B cell (primary cell): ENCODE measurements at regions not wholly inside any gene's neighbourhood (a gene's known extent, or its start where the extent isn't known, plus 50 kb on each side); places are given as distances from the start of the nearest gene placed in this dataset.

Experiments
- ATAC-seq: fragments of 200-7000 bp; cut with Tn5 transposase; one replicate; pipeline ENCODE4 v1.10.0; 2021; ENCODE audit warnings: low read depth, mild to moderate bottlenecking, moderate number of reproducible peaks, moderate library complexity
- CTCF ChIA-PET: fragments of 350-600 bp; sonication (Branson Sonifier 250); formaldehyde crosslinking; loops from one replicate; lab custom pipeline; 2021; ENCODE audit warnings: antibody characterized with exemption, inconsistent platforms; lab: Charles Lee
- POLR2A ChIA-PET: fragments of 350-600 bp; sonication (Branson Sonifier 250); formaldehyde crosslinking; loops from one replicate; lab custom pipeline; 2021; ENCODE audit warnings: antibody characterized with exemption; lab: Charles Lee
- DNase-seq: peaks from one replicate; pipeline ENCODE4 v3.0.0; 2013
- H2AFZ ChIP-seq: 2 replicates; pipeline ENCODE4 v1.6.1; 2012; ENCODE audit warnings: mild to moderate bottlenecking, low read depth, low read length; ENCODE audit not compliant: insufficient read depth, poor library complexity, severe bottlenecking
- H3K27ac ChIP-seq, 2 donors: 1 replicate in 1 of 2; 2 replicates in 1 of 2; pipeline ENCODE4 v1.5.1; 2012 to 2013; ENCODE audit warnings: low read length in 2 of 2, mild to moderate bottlenecking in 2 of 2, moderate library complexity in 1 of 2
- H3K27me3 ChIP-seq, 4 experiments: fragments of 200-600 bp in 1 of 4; sonication (generic) in 1 of 4; replicated peaks in 1 of 4; 1 replicate in 2 of 4; 2 replicates in 2 of 4; pipeline versions ENCODE4 v1.6.1 to v1.7.0; 2013 to 2016; ENCODE audit warnings: low read length in 3 of 4, mild to moderate bottlenecking in 2 of 4, mixed read lengths in 1 of 4, moderate library complexity in 1 of 4; ENCODE audit not compliant: insufficient read depth in 4 of 4, control insufficient read depth in 3 of 4; ENCODE audit errors: control extremely low read depth in 1 of 4
- H3K36me3 ChIP-seq, 2 experiments: replicated peaks in 1 of 2; 1 replicate in 1 of 2; 2 replicates in 1 of 2; pipeline versions ENCODE4 v1.6.1 to v1.7.1; 2013; ENCODE audit warnings: low read length in 1 of 2; ENCODE audit not compliant: insufficient read depth in 2 of 2, control insufficient read depth in 1 of 2; ENCODE audit errors: control extremely low read depth in 1 of 2, extremely low read depth in 1 of 2
- H3K4me1 ChIP-seq, 2 donors: fragments of 200-600 bp in 1 of 2; sonication (generic) in 1 of 2; 1 replicate in 1 of 2; 2 replicates in 1 of 2; pipeline versions ENCODE4 v1.5.1 to v1.6.1; 2013 to 2017; ENCODE audit warnings: low read length in 2 of 2; ENCODE audit not compliant: control insufficient read depth in 2 of 2, insufficient read depth in 2 of 2
- H3K4me2 ChIP-seq: replicated peaks from 2 replicates; pipeline ENCODE3; 2012; ENCODE audit warnings: mild to moderate bottlenecking, low read depth, low read length; ENCODE audit not compliant: poor library complexity, severe bottlenecking
- H3K4me3 ChIP-seq, 5 experiments: fragments of 200-600 bp in 1 of 5; sonication (generic) in 1 of 5; 1 replicate in 3 of 5; 2 replicates in 2 of 5; pipeline versions ENCODE4 v1.5.1 to v1.7.0; 2011 to 2016; ENCODE audit warnings: low read length in 4 of 5, mild to moderate bottlenecking in 4 of 5, low read depth in 2 of 5, control low read depth in 1 of 5, moderate library complexity in 1 of 5; ENCODE audit not compliant: insufficient read depth in 1 of 5; ENCODE audit errors: control extremely low read depth in 1 of 5, extremely low read depth in 1 of 5
- H3K79me2 ChIP-seq: fragments of 200-600 bp; sonication (generic); one replicate; pipeline ENCODE4 v1.6.0; 2016; ENCODE audit warnings: low read length; ENCODE audit not compliant: control insufficient read depth, insufficient read depth
- H3K9ac ChIP-seq: fragments of 200-600 bp; sonication (generic); 2 replicates; pipeline ENCODE4 v1.6.1; 2017; ENCODE audit warnings: mild to moderate bottlenecking, low read length, moderate library complexity
- H3K9me3 ChIP-seq, 3 donors: one replicate each; pipeline versions ENCODE4 v1.6.1 to v1.7.1; 2013; ENCODE audit warnings: low read length in 2 of 3; ENCODE audit not compliant: control insufficient read depth in 2 of 3, insufficient read depth in 1 of 3; ENCODE audit errors: control extremely low read depth in 1 of 3
- H4K20me1 ChIP-seq: 2 replicates; pipeline ENCODE4 v1.6.0; 2012; ENCODE audit warnings: mild to moderate bottlenecking, low read length; ENCODE audit not compliant: insufficient read depth, control insufficient read depth, poor library complexity, severe bottlenecking
- H3K27ac Mint-ChIP-seq: one replicate; pipeline ENCODE4 v1.8.0; 2021; ENCODE audit warnings: mixed read lengths
- H3K27me3 Mint-ChIP-seq: one replicate; pipeline ENCODE4 v1.8.0; 2021; ENCODE audit warnings: mixed read lengths
- H3K4me1 Mint-ChIP-seq: one replicate; pipeline ENCODE4 v1.8.0; 2021; ENCODE audit warnings: mixed read lengths
- H3K4me3 Mint-ChIP-seq: one replicate; pipeline ENCODE4 v1.8.0; 2021; ENCODE audit warnings: mixed read lengths
- H3K9me3 Mint-ChIP-seq: one replicate; pipeline ENCODE4 v1.8.0; 2022; ENCODE audit warnings: mixed read lengths; ENCODE audit not compliant: insufficient read depth
- CTCF ChIP-seq: fragments of 200-600 bp; IDR thresholded peaks from one replicate; pipeline ENCODE4 v1.8.0; 2022; ENCODE audit warnings: antibody characterized with exemption, mild to moderate bottlenecking
- EZH2 ChIP-seq: IDR thresholded peaks from 2 replicates; pipeline ENCODE4 v1.6.1; 2012; ENCODE audit warnings: borderline replicate concordance, low read depth, mild to moderate bottlenecking, moderate library complexity, low read length; ENCODE audit not compliant: insufficient read depth, poor library complexity, severe bottlenecking
- WGBS: methylation state at CpG from one replicate; pipeline ENCODE4 v1.1.5; 2013; ENCODE audit warnings: missing lambda C conversion rate; ENCODE audit not compliant: insufficient coverage; 5-methylcytosine and 5-hydroxymethylcytosine counted together
- intact Hi-C: fragments of 100-400 bp; cut with micrococcal nuclease; formaldehyde crosslinking; loops from one replicate; pipeline ENCODE4 v1.10.0; 2022

GRCh38 chr5:125002727-125003598 lies 256.5 kb upstream of the ZNF608 start:
- no peak for TF ChIP-seq CTCF
- no peak for TF ChIP-seq EZH2
- ATAC-seq = no peak
- POLR2A ChIA-PET = no interaction called here
- Histone ChIP-seq H4K20me1 (no peaks in the 10 kb centered on the region), H3K27ac (no peak overlapping the region), H3K9ac (no peak overlapping the region), H3K79me2 (no peaks in the 10 kb centered on the region), H3K9me3 (no peaks in the 10 kb centered on the region), H3K27me3 (no peaks in the 10 kb centered on the region), H3K36me3 (no peaks in the 10 kb centered on the region), H2AFZ (no peak overlapping the region), H3K4me1 (peaks cover 37 to 49% of the 10 kb centered on the region in 2 donors), H3K4me3 (no peak overlapping the region), H3K4me2 (no peak overlapping the region)
- no peak overlapping the region for H3K4me3 Mint-ChIP-seq
- peak; percentile 30 for DNase-seq
- H3K4me1 Mint-ChIP-seq = peaks cover 53% of the 10 kb centered on the region
- peak overlapping the region; percentile 43 for H3K27ac Mint-ChIP-seq
- 40% methylated on average over 1 of the region's 1 CpG for WGBS
- no peaks in the 10 kb centered on the region for H3K9me3 Mint-ChIP-seq
- no peaks in the 10 kb centered on the region for H3K27me3 Mint-ChIP-seq
- intact Hi-C loops = loop anchor here (10.0 kb wide), 1 partner anchor 478 kb away; no protein-coding TSS in a partner anchor
- CTCF ChIA-PET = no interaction called here

- no CpG with 5 or more reads among the region's 5 CpGs for WGBS
- peaks cover 54% of the 10 kb centered on the region for H3K4me1 Mint-ChIP-seq
These were observed 257.6 kb upstream of the ZNF608 start for GRCh38 chr5:125004009-125004408.

More at GRCh38 chr5:125004009-125004408, 257.6 kb upstream of the ZNF608 start:
- intact Hi-C loops = loop anchor here (2.0 to 10.0 kb wide), 2 partner anchors 23 to 479 kb away; no protein-coding TSS in a partner anchor
- Histone ChIP-seq H3K27me3 (no peaks in the 10 kb centered on the region), H3K4me2 (no peak overlapping the region), H3K79me2 (no peaks in the 10 kb centered on the region), H3K9me3 (no peaks in the 10 kb centered on the region), H3K4me3 (no peak overlapping the region), H3K36me3 (no peaks in the 10 kb centered on the region), H3K27ac (no peak overlapping the region), H2AFZ (no peak overlapping the region), H4K20me1 (no peaks in the 10 kb centered on the region), H3K4me1 (peaks cover 37 to 46% of the 10 kb centered on the region in 2 donors), H3K9ac (no peak overlapping the region)
- POLR2A ChIA-PET = no interaction called here
- no peak for DNase-seq
- ATAC-seq = no peak
- H3K4me3 Mint-ChIP-seq = no peak overlapping the region
- TF ChIP-seq EZH2 (no peak), CTCF (no peak)
- H3K9me3 Mint-ChIP-seq = no peaks in the 10 kb centered on the region
- H3K27me3 Mint-ChIP-seq = no peaks in the 10 kb centered on the region
- CTCF ChIA-PET = no interaction called here
- H3K27ac Mint-ChIP-seq = no peak overlapping the region
